Body of pancreas (tissue), 4 donors: ENCODE measurements at regions not wholly inside any gene's neighbourhood (a gene's known extent, or its start where the extent isn't known, plus 50 kb on each side); places are given as distances from the start of the nearest gene placed in this dataset.

Experiments
- CTCF ChIP-seq, 7 experiments: fragments of 450-650 bp in 4 of 7; fragments of 200-600 bp in 3 of 7; sonication (generic) in 3 of 7; IDR thresholded peaks; one replicate each; pipeline ENCODE4 v1.5.1; 2016 to 2019; ENCODE audit warnings: antibody characterized with exemption in 7 of 7
- POLR2A ChIP-seq, 3 donors: fragments of 450-650 bp; IDR thresholded peaks; one replicate each; pipeline ENCODE4 v1.6.1; 2016; ENCODE audit warnings: antibody characterized with exemption in 3 of 3, mild to moderate bottlenecking in 2 of 3

GRCh38 chr12:91975891-91976290 lies 169.8 kb downstream of the BTG1 start:
- no peak for TF ChIP-seq CTCF (IDR thresholded peaks at IDR 0.05)
- TF ChIP-seq POLR2A (IDR thresholded peaks at IDR 0.05): no peak
